Muscle layer of colon (tissue), 2 donors: ENCODE measurements at regions not wholly inside any gene's neighbourhood (a gene's known extent, or its start where the extent isn't known, plus 50 kb on each side); places are given as distances from the start of the nearest gene placed in this dataset.

Source experiments
- H3K27ac ChIP-seq: one replicate; pipeline ENCODE4 v1.7.0; 2013; ENCODE audit warnings: low read depth, mild to moderate bottlenecking, low read length, moderate library complexity
- H3K27me3 ChIP-seq, 2 donors: one replicate each; pipeline ENCODE4 v1.7.0; 2013; ENCODE audit warnings: low read length in 2 of 2, mild to moderate bottlenecking in 2 of 2; ENCODE audit not compliant: insufficient read depth in 2 of 2, control insufficient read depth in 1 of 2
- H3K36me3 ChIP-seq: one replicate; pipeline ENCODE4 v1.7.0; 2013; ENCODE audit warnings: mild to moderate bottlenecking, low read length; ENCODE audit not compliant: insufficient read depth
- H3K4me1 ChIP-seq: one replicate; pipeline ENCODE4 v1.7.0; 2013; ENCODE audit warnings: mild to moderate bottlenecking, low read length; ENCODE audit not compliant: insufficient read depth
- H3K4me3 ChIP-seq, 2 donors: one replicate each; pipeline ENCODE4 v1.7.0; 2013; ENCODE audit warnings: low read length in 2 of 2, low read depth in 1 of 2, mild to moderate bottlenecking in 1 of 2, moderate library complexity in 1 of 2
- H3K9ac ChIP-seq: one replicate; pipeline ENCODE4 v1.7.0; 2013; ENCODE audit warnings: low read length
- H3K9me3 ChIP-seq: one replicate; pipeline ENCODE4 v1.7.0; 2013; ENCODE audit warnings: mild to moderate bottlenecking, low read length
- donor health status: abdominal sarcoma.
- donor health status: Adenocarcinoma of cecum.

GRCh38 chr10:33100781-33101391 is 142.9 kb upstream of the ITGB1 start:
- Histone ChIP-seq H3K9ac (no peak overlapping the region), H3K36me3 (no peaks in the 10 kb centered on the region), H3K4me3 (no peak overlapping the region)

DNA sequence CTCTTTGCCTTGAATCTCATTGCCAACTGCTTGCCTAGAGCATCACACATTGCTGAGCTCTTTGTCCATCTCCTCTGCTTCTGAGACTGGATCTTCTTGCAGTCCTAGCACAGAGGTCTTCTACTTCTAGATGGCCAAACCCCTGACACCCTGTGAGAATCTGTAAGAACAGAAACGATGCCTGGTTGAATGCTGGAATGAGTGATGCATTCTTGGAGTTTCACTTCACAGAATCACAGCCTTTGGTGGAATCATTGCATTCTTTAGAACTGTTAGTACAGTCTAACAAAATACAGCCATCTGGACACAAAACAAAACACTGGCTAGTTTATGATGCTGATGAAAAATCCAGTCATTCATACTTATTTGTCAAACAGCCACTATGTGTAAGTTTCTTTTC is 141.7 kb upstream of the ITGB1 start:
- Histone ChIP-seq H3K36me3 (no peaks in the 10 kb centered on the region), H3K27ac (no peak overlapping the region), H3K9me3 (no peaks in the 10 kb centered on the region), H3K27me3 (no peaks in the 10 kb centered on the region), H3K9ac (no peak overlapping the region), H3K4me3 (no peak overlapping the region), H3K4me1 (no peaks in the 10 kb centered on the region)

More at GRCh38 chr10:33100781-33101391, 142.9 kb upstream of the ITGB1 start:
- Histone ChIP-seq H3K27ac (no peak overlapping the region), H3K9me3 (no peaks in the 10 kb centered on the region), H3K4me1 (no peaks in the 10 kb centered on the region), H3K27me3 (no peaks in the 10 kb centered on the region)

DNA sequence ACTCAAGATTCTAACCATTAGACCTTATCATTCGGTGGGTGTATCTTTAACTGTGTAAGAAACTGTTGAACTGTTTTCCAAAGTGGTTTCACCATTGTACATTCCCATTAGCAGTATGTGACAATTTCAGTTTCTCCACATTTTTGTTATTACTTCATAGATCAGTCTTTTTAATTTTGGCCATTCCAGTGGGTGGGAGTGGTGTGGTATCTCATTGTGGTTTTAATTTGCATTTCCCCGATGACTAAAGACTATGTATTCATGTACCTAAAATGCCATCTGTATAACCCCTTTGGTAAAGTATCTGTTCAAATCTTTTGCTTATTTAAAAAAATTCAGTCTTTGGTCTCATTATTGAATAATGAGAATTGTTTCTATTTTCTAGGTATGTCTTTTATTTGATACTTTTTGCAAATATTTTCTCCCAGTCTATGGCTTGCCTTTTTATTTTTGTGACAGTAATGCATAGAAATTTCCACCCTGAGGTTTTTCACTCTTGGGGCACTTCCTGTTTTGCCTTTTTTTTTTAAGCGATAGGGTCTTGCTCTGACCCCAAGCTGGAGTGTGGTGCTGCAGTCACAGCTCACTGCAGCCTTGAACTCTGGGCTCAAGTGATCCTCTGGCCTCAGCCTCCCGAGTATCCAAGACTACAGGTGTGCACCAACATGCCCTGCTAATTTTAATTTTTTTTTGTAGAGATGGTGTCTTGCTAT is 141.1 kb upstream of the ITGB1 start:
- Histone ChIP-seq H3K9ac (no peak overlapping the region), H3K36me3 (no peaks in the 10 kb centered on the region), H3K4me1 (no peaks in the 10 kb centered on the region), H3K4me3 (no peak overlapping the region), H3K27me3 (no peaks in the 10 kb centered on the region), H3K27ac (no peak overlapping the region), H3K9me3 (no peaks in the 10 kb centered on the region)

GRCh38 chr10:33095867-33096815 is 138.1 kb upstream of the ITGB1 start:
- H3K9ac ChIP-seq = no peak overlapping the region
- no peaks in the 10 kb centered on the region for H3K36me3 ChIP-seq
- no peak overlapping the region for H3K27ac ChIP-seq
- no peaks in the 10 kb centered on the region for H3K9me3 ChIP-seq
- H3K4me1 ChIP-seq = no peaks in the 10 kb centered on the region
- H3K27me3 ChIP-seq = no peaks in the 10 kb centered on the region
- H3K4me3 ChIP-seq = no peak overlapping the region

DNA sequence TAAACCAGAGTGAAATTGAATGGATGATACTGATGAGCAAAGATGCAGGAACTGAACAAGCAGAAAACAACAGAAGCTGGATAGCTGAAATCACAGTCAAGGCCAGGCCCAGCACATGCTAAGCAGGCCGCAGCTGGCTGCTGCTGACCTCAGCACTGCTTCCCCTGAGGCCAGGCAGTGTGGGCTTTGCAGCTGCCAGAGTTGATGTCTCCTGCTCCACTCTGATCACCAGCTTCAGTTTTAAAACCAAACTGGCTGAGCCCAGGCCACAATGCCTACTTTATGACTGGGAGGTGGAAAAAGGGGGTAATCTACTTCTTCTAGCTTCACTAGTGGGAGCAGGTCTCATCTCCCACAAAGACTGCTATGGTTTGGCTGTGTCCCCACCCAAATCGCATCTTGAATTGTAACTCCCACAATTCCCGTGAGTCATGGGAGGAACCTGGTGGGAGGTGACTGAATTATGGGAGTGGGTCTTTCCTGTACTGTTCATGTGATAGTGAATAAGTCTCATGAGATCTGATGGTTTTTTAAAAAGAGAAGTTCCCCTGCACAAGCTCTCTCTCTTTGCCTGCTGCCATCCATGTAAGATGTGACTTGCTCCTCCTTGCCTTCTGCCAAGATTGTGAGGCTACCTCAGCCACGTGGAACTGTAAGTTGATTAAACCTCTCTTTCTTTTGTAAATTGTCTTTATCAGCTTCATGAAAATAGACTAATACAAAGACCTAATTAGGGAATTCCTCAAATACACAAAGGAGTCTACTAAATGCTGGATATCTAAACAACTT is 136.4 kb upstream of the ITGB1 start:
- H3K4me3 ChIP-seq = no peak overlapping the region
- no peaks in the 10 kb centered on the region for H3K9me3 ChIP-seq
- no peak overlapping the region for H3K9ac ChIP-seq
- H3K36me3 ChIP-seq = no peaks in the 10 kb centered on the region
- H3K27me3 ChIP-seq = no peaks in the 10 kb centered on the region
- no peaks in the 10 kb centered on the region for H3K4me1 ChIP-seq
- H3K27ac ChIP-seq = no peak overlapping the region

- Histone ChIP-seq H3K9me3 (no peaks in the 10 kb centered on the region), H3K27ac (no peak overlapping the region), H3K4me1 (no peaks in the 10 kb centered on the region), H3K36me3 (no peaks in the 10 kb centered on the region), H3K4me3 (no peak overlapping the region), H3K27me3 (no peaks in the 10 kb centered on the region), H3K9ac (no peak overlapping the region)
These were observed 135.3 kb upstream of the ITGB1 start for GRCh38 chr10:33093362-33093761.

GRCh38 chr10:33092596-33092995 is 134.6 kb upstream of the ITGB1 start:
- Histone ChIP-seq H3K4me1 (no peaks in the 10 kb centered on the region), H3K9ac (no peak overlapping the region), H3K27ac (no peak overlapping the region), H3K36me3 (no peaks in the 10 kb centered on the region), H3K4me3 (no peak overlapping the region), H3K27me3 (no peaks in the 10 kb centered on the region), H3K9me3 (no peaks in the 10 kb centered on the region)

DNA sequence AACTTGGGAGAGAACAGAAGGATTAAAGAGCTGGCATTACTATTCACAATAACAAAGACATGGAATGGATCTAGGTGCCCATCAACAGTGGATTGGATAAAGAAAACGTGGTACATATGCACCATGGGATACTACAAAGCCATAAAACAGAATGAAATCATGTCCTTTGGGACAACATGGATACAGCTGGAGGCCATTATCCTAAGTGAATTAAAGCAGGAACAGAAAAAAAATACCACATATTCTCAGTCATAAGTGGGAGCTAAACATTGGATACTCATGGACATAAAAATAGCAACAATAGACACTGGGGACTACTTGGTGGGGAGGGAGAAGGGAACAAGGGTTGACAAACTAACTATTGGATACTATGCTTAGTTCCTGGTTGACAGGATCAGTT is 133.2 kb upstream of the ITGB1 start:
- Histone ChIP-seq H3K36me3 (no peaks in the 10 kb centered on the region), H3K4me3 (no peak overlapping the region), H3K9ac (no peak overlapping the region), H3K27me3 (no peaks in the 10 kb centered on the region), H3K9me3 (no peaks in the 10 kb centered on the region), H3K4me1 (no peaks in the 10 kb centered on the region), H3K27ac (no peak overlapping the region)

GRCh38 chr10:33088990-33089389 is 131.0 kb upstream of the ITGB1 start:
- Histone ChIP-seq H3K9me3 (no peaks in the 10 kb centered on the region), H3K4me1 (no peaks in the 10 kb centered on the region), H3K36me3 (no peaks in the 10 kb centered on the region), H3K27me3 (no peaks in the 10 kb centered on the region), H3K4me3 (no peak overlapping the region), H3K27ac (no peak overlapping the region), H3K9ac (no peak overlapping the region)

DNA sequence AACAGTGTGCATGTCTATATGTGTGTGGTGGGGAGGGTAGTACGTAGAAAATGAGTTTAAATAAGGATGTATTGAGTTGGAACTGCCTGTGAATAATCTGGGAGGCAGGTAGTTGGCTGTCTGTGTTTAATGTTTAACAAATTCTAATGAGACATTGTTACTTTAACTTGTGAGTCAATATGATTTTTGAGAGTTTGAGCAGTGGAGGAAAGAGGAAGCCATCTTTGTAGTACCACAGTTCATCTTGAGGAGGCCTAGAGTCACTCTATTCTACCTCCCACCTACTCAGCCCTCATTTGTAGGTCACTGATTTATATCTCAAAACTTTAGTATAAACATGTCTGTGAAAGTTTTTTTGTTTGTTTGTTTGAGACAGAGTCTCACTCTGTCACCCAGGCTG is 129.9 kb upstream of the ITGB1 start:
- Histone ChIP-seq H3K9me3 (no peaks in the 10 kb centered on the region), H3K27ac (no peak overlapping the region), H3K36me3 (no peaks in the 10 kb centered on the region), H3K4me3 (no peak overlapping the region), H3K4me1 (no peaks in the 10 kb centered on the region), H3K27me3 (no peaks in the 10 kb centered on the region), H3K9ac (no peak overlapping the region)

- Histone ChIP-seq H3K9ac (no peak overlapping the region), H3K9me3 (no peaks in the 10 kb centered on the region), H3K27me3 (no peaks in the 10 kb centered on the region), H3K4me3 (no peak overlapping the region), H3K27ac (no peak overlapping the region), H3K36me3 (no peaks in the 10 kb centered on the region), H3K4me1 (no peaks in the 10 kb centered on the region)
These were observed 129.1 kb upstream of the ITGB1 start for GRCh38 chr10:33087152-33087551.
